Thyroid gland (tissue), 4 donors: ENCODE measurements at regions not wholly inside any gene's neighbourhood (a gene's known extent, or its start where the extent isn't known, plus 50 kb on each side); places are given as distances from the start of the nearest gene placed in this dataset.

Source experiments
- POLR2A ChIP-seq, 2 donors: fragments of 450-650 bp; IDR thresholded peaks; one replicate each; pipeline ENCODE4 v1.6.1; 2017; ENCODE audit warnings: antibody characterized with exemption in 2 of 2, mild to moderate bottlenecking in 2 of 2, moderate library complexity in 1 of 2
- TF ChIP-seq, protein P1 (sequence below), 6 experiments: fragments of 200-600 bp in 3 of 6; fragments of 450-650 bp in 3 of 6; sonication (generic) in 3 of 6; IDR thresholded peaks; one replicate each; pipeline ENCODE4 v1.5.1; 2016 to 2019; ENCODE audit warnings: antibody characterized with exemption in 6 of 6, mild to moderate bottlenecking in 2 of 6, inconsistent platforms in 1 of 6, moderate library complexity in 1 of 6

DNA sequence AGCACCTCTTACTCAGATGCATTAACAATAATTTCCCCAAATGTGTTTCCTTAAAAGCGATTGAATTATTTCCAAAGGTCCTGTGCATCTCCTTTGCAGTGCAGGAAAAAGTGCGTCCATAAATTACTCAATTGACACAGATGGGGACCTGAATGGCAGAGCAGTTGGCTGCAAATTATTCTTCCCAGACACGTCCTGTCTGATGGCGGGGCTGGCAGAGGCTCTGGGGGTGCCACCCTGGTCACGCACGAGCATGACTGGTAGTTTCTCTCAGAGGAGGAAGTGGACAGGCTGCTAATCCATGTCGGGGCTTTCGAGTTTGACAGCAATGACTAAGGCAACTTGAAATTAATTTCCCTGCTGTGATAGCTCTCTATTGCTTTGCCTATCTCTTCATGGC is 264.8 kb upstream of the BRINP1 start:
- TF ChIP-seq, protein P1, sequence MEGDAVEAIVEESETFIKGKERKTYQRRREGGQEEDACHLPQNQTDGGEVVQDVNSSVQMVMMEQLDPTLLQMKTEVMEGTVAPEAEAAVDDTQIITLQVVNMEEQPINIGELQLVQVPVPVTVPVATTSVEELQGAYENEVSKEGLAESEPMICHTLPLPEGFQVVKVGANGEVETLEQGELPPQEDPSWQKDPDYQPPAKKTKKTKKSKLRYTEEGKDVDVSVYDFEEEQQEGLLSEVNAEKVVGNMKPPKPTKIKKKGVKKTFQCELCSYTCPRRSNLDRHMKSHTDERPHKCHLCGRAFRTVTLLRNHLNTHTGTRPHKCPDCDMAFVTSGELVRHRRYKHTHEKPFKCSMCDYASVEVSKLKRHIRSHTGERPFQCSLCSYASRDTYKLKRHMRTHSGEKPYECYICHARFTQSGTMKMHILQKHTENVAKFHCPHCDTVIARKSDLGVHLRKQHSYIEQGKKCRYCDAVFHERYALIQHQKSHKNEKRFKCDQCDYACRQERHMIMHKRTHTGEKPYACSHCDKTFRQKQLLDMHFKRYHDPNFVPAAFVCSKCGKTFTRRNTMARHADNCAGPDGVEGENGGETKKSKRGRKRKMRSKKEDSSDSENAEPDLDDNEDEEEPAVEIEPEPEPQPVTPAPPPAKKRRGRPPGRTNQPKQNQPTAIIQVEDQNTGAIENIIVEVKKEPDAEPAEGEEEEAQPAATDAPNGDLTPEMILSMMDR (IDR thresholded peaks at IDR 0.05), result no peak
- no peak for TF ChIP-seq POLR2A (IDR thresholded peaks at IDR 0.05)
